CD4-positive, alpha-beta T cell (primary cell): ENCODE measurements at regions not wholly inside any gene's neighbourhood (a gene's known extent, or its start where the extent isn't known, plus 50 kb on each side); places are given as distances from the start of the nearest gene placed in this dataset.
A peak's percentile ranks its signal among the peaks of the same experiment; 100 is the strongest.

ENCODE experiments used
- ATAC-seq: fragments of 200-7000 bp; cut with Tn5 transposase; one replicate; pipeline ENCODE4 v1.10.0; 2022; ENCODE audit warnings: mild to moderate bottlenecking; ENCODE audit not compliant: poor library complexity
- CTCF ChIA-PET: fragments of 350-600 bp; sonication (Branson Sonifier 250); formaldehyde crosslinking; loops from one replicate; lab custom pipeline; 2021; ENCODE audit warnings: antibody characterized with exemption, inconsistent platforms; lab: Charles Lee
- POLR2A ChIA-PET: fragments of 350-600 bp; sonication (Branson Sonifier 250); formaldehyde crosslinking; loops from one replicate; lab custom pipeline; 2021; ENCODE audit warnings: antibody characterized with exemption, inconsistent platforms; lab: Charles Lee
- DNase-seq, 14 experiments: peaks; one replicate each; pipeline ENCODE4 v3.0.0-alpha.2; 2013 to 2020; ENCODE audit warnings: mixed read lengths in 2 of 14
- H3K27ac ChIP-seq, 2 donors: one replicate each; pipeline versions ENCODE4 v1.5.1 to v1.7.0; 2013; ENCODE audit warnings: low read length in 2 of 2, low read depth in 1 of 2, mild to moderate bottlenecking in 1 of 2
- H3K27me3 ChIP-seq, 2 experiments: 1 replicate in 1 of 2; 2 replicates in 1 of 2; pipeline versions ENCODE4 v1.6.1 to v1.7.0; 2013; ENCODE audit warnings: low read length in 2 of 2, control low read depth in 1 of 2, mild to moderate bottlenecking in 1 of 2, moderate library complexity in 1 of 2; ENCODE audit not compliant: insufficient read depth in 2 of 2, control insufficient read depth in 1 of 2
- H3K36me3 ChIP-seq: one replicate; pipeline ENCODE4 v1.6.1; 2013; ENCODE audit warnings: low read length, control low read depth; ENCODE audit not compliant: insufficient read depth
- H3K4me1 ChIP-seq: one replicate; pipeline ENCODE4 v1.6.1; 2013; ENCODE audit warnings: low read length, control low read depth; ENCODE audit not compliant: insufficient read depth
- H3K4me3 ChIP-seq: one replicate; pipeline ENCODE4 v1.5.1; 2013; ENCODE audit warnings: mild to moderate bottlenecking, low read length, moderate library complexity
- H3K9me3 ChIP-seq, 2 experiments: 1 replicate in 1 of 2; 2 replicates in 1 of 2; pipeline versions ENCODE4 v1.6.1 to v1.7.0; 2013; ENCODE audit warnings: low read length in 2 of 2, mild to moderate bottlenecking in 2 of 2, control low read depth in 1 of 2, moderate library complexity in 1 of 2; ENCODE audit not compliant: control insufficient read depth in 1 of 2, insufficient read depth in 1 of 2
- H3K27ac Mint-ChIP-seq: one replicate; pipeline ENCODE4 v1.8.0; 2020; ENCODE audit warnings: mixed read lengths
- H3K27me3 Mint-ChIP-seq: one replicate; pipeline ENCODE4 v1.8.0; 2021; ENCODE audit warnings: mixed read lengths
- H3K36me3 Mint-ChIP-seq: one replicate; pipeline ENCODE4 v1.8.0; 2021; ENCODE audit warnings: low read depth, mixed read lengths
- H3K4me1 Mint-ChIP-seq: one replicate; pipeline ENCODE4 v1.8.0; 2021; ENCODE audit warnings: low read depth, mixed read lengths
- H3K4me3 Mint-ChIP-seq: one replicate; pipeline ENCODE4 v1.8.0; 2020; ENCODE audit warnings: mild to moderate bottlenecking, mixed read lengths
- H3K9me3 Mint-ChIP-seq: one replicate; pipeline ENCODE4 v1.8.0; 2020; ENCODE audit warnings: mixed read lengths
- CTCF ChIP-seq: fragments of 200-600 bp; IDR thresholded peaks from one replicate; pipeline ENCODE4 v1.8.0; 2022; ENCODE audit warnings: antibody characterized with exemption, mild to moderate bottlenecking
- intact Hi-C, 2 experiments: fragments of 100-400 bp; cut with DNase I in 1 of 2; cut with micrococcal nuclease in 1 of 2; formaldehyde crosslinking; loops; one replicate each; pipeline versions ENCODE4 v1.15.1 to v1.9.0; 2023 to 2025; cut with DNase I, micrococcal nuclease

- Mint-ChIP-seq H3K36me3 (no peaks in the 10 kb centered on the region), H3K9me3 (no peaks in the 10 kb centered on the region), H3K4me1 (no peaks in the 10 kb centered on the region), H3K27ac (no peak overlapping the region), H3K27me3 (no peaks in the 10 kb centered on the region), H3K4me3 (no peak overlapping the region)
- intact Hi-C loops = no loop called here
- no peak for TF ChIP-seq CTCF
- Histone ChIP-seq H3K27me3 (no peaks in the 10 kb centered on the region), H3K4me1 (no peaks in the 10 kb centered on the region), H3K9me3 (no peaks in the 10 kb centered on the region), H3K4me3 (no peak overlapping the region), H3K27ac (no peak overlapping the region), H3K36me3 (no peaks in the 10 kb centered on the region)
- POLR2A ChIA-PET = no interaction called here
- DNase-seq = no peak
- no peak for ATAC-seq
- CTCF ChIA-PET = interaction anchor here (0.5 kb wide), 1 partner anchor 194 kb away, joined by 4 read pairs; no protein-coding TSS in a partner anchor
Observed at GRCh38 chr13:50203256-50203941, 188.2 kb downstream of the KCNRG start.

- no peak overlapping the region for H3K4me3 ChIP-seq
- H3K27me3 ChIP-seq = no peaks in the 10 kb centered on the region
- Mint-ChIP-seq H3K9me3 (no peaks in the 10 kb centered on the region), H3K27ac (no peak overlapping the region), H3K27me3 (no peaks in the 10 kb centered on the region), H3K36me3 (no peaks in the 10 kb centered on the region), H3K4me1 (peaks cover 4% of the 10 kb centered on the region), H3K4me3 (no peak overlapping the region)
- H3K27ac ChIP-seq = no peak overlapping the region
- intact Hi-C loops = no loop called here
- no peak for TF ChIP-seq CTCF
- no peaks in the 10 kb centered on the region for H3K9me3 ChIP-seq
- ATAC-seq (no peak), DNase-seq (no peak)
- CTCF ChIA-PET = interaction anchor here (1.6 kb wide), 1 partner anchor 13 kb away, joined by 3 read pairs; no protein-coding TSS in a partner anchor
- POLR2A ChIA-PET = no interaction called here
- H3K36me3 ChIP-seq = no peaks in the 10 kb centered on the region
- H3K4me1 ChIP-seq = peaks cover 7% of the 10 kb centered on the region
Observed at GRCh38 chr13:50205581-50205980, 190.3 kb downstream of the KCNRG start.

- ChIA-PET CTCF (no interaction called here), POLR2A (no interaction called here)
- no peak overlapping the region for H3K27ac ChIP-seq
- Mint-ChIP-seq H3K27me3 (no peaks in the 10 kb centered on the region), H3K4me1 (peaks cover 4% of the 10 kb centered on the region), H3K9me3 (peaks cover 7% of the 10 kb centered on the region), H3K4me3 (no peak overlapping the region), H3K27ac (no peak overlapping the region), H3K36me3 (no peaks in the 10 kb centered on the region)
- peaks cover 0 to 9% of the 10 kb centered on the region in 2 experiments for H3K9me3 ChIP-seq
- no peak overlapping the region for H3K4me3 ChIP-seq
- no peak for TF ChIP-seq CTCF
- H3K36me3 ChIP-seq = no peaks in the 10 kb centered on the region
- no peak for ATAC-seq
- DNase-seq = peak in 2 of 14 experiments; percentile 50
- intact Hi-C loops = no loop called here
- H3K27me3 ChIP-seq = no peaks in the 10 kb centered on the region
- H3K4me1 ChIP-seq = peaks cover 7% of the 10 kb centered on the region
Observed at GRCh38 chr13:50208826-50209335, 193.6 kb downstream of the KCNRG start.
